ENCODE measurements at regions not wholly inside any gene's neighbourhood (a gene's known extent, or its start where the extent isn't known, plus 50 kb on each side); places are given as distances from the start of the nearest gene placed in this dataset.

GRCh38 chr17:34076743-34077631 is 178.1 kb upstream of the CCL2 start:
- 6% methylated on average over 8 of the region's 16 CpGs for WGBS (ENCODE audit: low lambda C conversion rate)
- no peak for DNase-seq (ENCODE audit: low spot score)
- TF ChIP-seq ZSCAN31 (CRISPR knock-in tag; IDR thresholded peaks at IDR 0.05; ENCODE audit: low read depth) (no peak), ZC3H4 (CRISPR knock-in tag; IDR thresholded peaks at IDR 0.05; ENCODE audit: borderline replicate concordance) (no peak), AKAP8 (CRISPR knock-in tag; IDR thresholded peaks at IDR 0.05) (no peak), ZNF430 (CRISPR knock-in tag; IDR thresholded peaks at IDR 0.05) (no peak), CHCHD3 (CRISPR knock-in tag; IDR thresholded peaks at IDR 0.05) (no peak), ZNF720 (CRISPR knock-in tag; IDR thresholded peaks at IDR 0.05) (no peak), ZNF432 (CRISPR knock-in tag; IDR thresholded peaks at IDR 0.05; ENCODE audit: borderline replicate concordance) (no peak), ZKSCAN1 (IDR thresholded peaks at IDR 0.05; ENCODE audit: low read length) (no peak), MYPOP (CRISPR knock-in tag; IDR thresholded peaks at IDR 0.05) (no peak), ZNF614 (CRISPR knock-in tag; IDR thresholded peaks at IDR 0.05; ENCODE audit: borderline replicate concordance) (no peak)
- TF ChIP-seq, protein P1, sequence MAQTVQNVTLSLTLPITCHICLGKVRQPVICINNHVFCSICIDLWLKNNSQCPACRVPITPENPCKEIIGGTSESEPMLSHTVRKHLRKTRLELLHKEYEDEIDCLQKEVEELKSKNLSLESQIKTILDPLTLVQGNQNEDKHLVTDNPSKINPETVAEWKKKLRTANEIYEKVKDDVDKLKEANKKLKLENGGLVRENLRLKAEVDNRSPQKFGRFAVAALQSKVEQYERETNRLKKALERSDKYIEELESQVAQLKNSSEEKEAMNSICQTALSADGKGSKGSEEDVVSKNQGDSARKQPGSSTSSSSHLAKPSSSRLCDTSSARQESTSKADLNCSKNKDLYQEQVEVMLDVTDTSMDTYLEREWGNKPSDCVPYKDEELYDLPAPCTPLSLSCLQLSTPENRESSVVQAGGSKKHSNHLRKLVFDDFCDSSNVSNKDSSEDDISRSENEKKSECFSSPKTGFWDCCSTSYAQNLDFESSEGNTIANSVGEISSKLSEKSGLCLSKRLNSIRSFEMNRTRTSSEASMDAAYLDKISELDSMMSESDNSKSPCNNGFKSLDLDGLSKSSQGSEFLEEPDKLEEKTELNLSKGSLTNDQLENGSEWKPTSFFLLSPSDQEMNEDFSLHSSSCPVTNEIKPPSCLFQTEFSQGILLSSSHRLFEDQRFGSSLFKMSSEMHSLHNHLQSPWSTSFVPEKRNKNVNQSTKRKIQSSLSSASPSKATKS (CRISPR knock-in tag; IDR thresholded peaks at IDR 0.05), result no peak
- TF ChIP-seq, protein P2, sequence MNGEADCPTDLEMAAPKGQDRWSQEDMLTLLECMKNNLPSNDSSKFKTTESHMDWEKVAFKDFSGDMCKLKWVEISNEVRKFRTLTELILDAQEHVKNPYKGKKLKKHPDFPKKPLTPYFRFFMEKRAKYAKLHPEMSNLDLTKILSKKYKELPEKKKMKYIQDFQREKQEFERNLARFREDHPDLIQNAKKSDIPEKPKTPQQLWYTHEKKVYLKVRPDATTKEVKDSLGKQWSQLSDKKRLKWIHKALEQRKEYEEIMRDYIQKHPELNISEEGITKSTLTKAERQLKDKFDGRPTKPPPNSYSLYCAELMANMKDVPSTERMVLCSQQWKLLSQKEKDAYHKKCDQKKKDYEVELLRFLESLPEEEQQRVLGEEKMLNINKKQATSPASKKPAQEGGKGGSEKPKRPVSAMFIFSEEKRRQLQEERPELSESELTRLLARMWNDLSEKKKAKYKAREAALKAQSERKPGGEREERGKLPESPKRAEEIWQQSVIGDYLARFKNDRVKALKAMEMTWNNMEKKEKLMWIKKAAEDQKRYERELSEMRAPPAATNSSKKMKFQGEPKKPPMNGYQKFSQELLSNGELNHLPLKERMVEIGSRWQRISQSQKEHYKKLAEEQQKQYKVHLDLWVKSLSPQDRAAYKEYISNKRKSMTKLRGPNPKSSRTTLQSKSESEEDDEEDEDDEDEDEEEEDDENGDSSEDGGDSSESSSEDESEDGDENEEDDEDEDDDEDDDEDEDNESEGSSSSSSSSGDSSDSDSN (CRISPR knock-in tag; IDR thresholded peaks at IDR 0.05), result no peak

More at GRCh38 chr17:34076743-34077631, 178.1 kb upstream of the CCL2 start:
- Histone ChIP-seq H3K79me2 (ENCODE audit: insufficient read depth, low read length) (no peaks in the 10 kb centered on the region), H3K9me3 (ENCODE audit: low read length) (no peaks in the 10 kb centered on the region; the same call in 1 of the 2 replicates), H3K27me3 (ENCODE audit: control insufficient read depth in 1 of 2, insufficient read depth in 2 of 2, low read length in 2 of 2) (no peaks in the 10 kb centered on the region; a peak in 2 of 5 replicates), H3K36me3 (replicated peaks in 1 of 2; ENCODE audit: control insufficient read depth in 1 of 2, insufficient read depth in 2 of 2, low read length in 2 of 2) (no peaks in the 10 kb centered on the region), H2AFZ (ENCODE audit: low read length) (no peak overlapping the region), H3K4me1 (ENCODE audit: insufficient read depth, low read length) (no peaks in the 10 kb centered on the region), H3K27ac (ENCODE audit: extremely low read length, insufficient read depth, low read length) (no peak overlapping the region), H3K4me3 (replicated peaks in 1 of 3; ENCODE audit: insufficient read depth in 1 of 3, low read depth in 2 of 3, low read length in 3 of 3) (no peak overlapping the region), H3K9ac (ENCODE audit: insufficient read depth, low read depth, low read length) (no peak overlapping the region), H4K20me1 (ENCODE audit: insufficient read depth, low read length) (no peaks in the 10 kb centered on the region), H3K4me2 (ENCODE audit: low read depth, low read length) (no peak overlapping the region)
- ATAC-seq (no peak), FAIRE-seq (no peak)
- intact Hi-C loops (cut with micrococcal nuclease; ENCODE audit: unreplicated experiment) (no loop called here), in situ Hi-C loops (cut with HindIII; ENCODE audit: extremely low pct_ligation_motif_present, low pct_unique_long_range_greater_than_20kb) (no loop called here)
- POLR2A ChIA-PET, result no interaction called here
- CTCF ChIA-PET (ENCODE audit: low intra/inter-chr PET ratio, low total read pairs), result no interaction called here
- BruUV-seq (replicated peaks), result no TSS peak

Measured in HepG2 (cell line).